SK-N-MC (cell line): ENCODE measurements at regions not wholly inside any gene's neighbourhood (a gene's known extent, or its start where the extent isn't known, plus 50 kb on each side); places are given as distances from the start of the nearest gene placed in this dataset.

Experiments
- EZH2 ChIP-seq: fragments of 200-600 bp; sonication (generic); IDR thresholded peaks from one replicate; pipeline ENCODE4 v1.6.1; 2017; ENCODE audit warnings: antibody characterized with exemption
- FOXP2 ChIP-seq: optimal IDR thresholded peaks from 2 replicates; pipeline ENCODE3; 2011; ENCODE audit warnings: mild to moderate bottlenecking, moderate library complexity; ENCODE audit not compliant: insufficient read depth; ENCODE audit errors: extremely low read length, control extremely low read depth
- POLR2AphosphoS5 ChIP-seq: IDR thresholded peaks from 2 replicates; pipeline ENCODE4 v1.6.1; 2012; ENCODE audit warnings: mild to moderate bottlenecking, low read depth, low read length, borderline replicate concordance

DNA sequence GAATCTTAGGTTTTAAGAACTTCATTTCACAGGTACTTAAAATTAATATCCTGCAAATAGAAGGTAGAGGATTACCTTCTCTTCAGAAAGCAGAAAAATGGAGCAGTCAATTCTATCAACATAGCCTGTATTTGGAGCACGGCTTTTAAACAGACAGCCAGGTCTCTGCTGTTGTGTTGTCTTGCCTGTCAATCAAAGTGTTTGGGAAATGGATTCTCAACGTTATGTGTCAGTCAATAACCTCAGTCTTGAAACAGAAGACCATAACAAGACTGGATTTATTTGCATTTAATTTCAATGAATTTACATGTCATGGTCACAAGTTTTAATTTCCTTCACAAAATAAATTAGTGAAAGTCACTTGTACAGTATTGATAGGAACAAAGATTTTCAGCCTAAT is 51.9 kb upstream of the KRR1 start:
- no peak for TF ChIP-seq POLR2AphosphoS5
- no peak for TF ChIP-seq EZH2
- TF ChIP-seq FOXP2, result no peak
